GM13977 (cell line): ENCODE measurements at regions not wholly inside any gene's neighbourhood (a gene's known extent, or its start where the extent isn't known, plus 50 kb on each side); places are given as distances from the start of the nearest gene placed in this dataset.

Experiments
- DNase-seq: peaks from one replicate; pipeline ENCODE4 v3.0.0; 2012; ENCODE audit warnings: low spot score
- in situ Hi-C: fragments of 300-500 bp; cut with MboI; formaldehyde crosslinking; loops from one replicate; pipeline ENCODE4 v1.12.0; 2022; ENCODE audit warnings: low sequenced_read_pairs, low pct_unique_long_range_greater_than_20kb, mixed read lengths, inconsistent platforms; ENCODE audit not compliant: unreplicated experiment
- TF ChIP-seq, protein P1 (sequence below): IDR thresholded peaks from 2 replicates; pipeline ENCODE4 v1.5.1; 2012; ENCODE audit warnings: mild to moderate bottlenecking, control low read depth; ENCODE audit not compliant: insufficient read depth; ENCODE audit errors: extremely low read depth, missing control alignments

DNA sequence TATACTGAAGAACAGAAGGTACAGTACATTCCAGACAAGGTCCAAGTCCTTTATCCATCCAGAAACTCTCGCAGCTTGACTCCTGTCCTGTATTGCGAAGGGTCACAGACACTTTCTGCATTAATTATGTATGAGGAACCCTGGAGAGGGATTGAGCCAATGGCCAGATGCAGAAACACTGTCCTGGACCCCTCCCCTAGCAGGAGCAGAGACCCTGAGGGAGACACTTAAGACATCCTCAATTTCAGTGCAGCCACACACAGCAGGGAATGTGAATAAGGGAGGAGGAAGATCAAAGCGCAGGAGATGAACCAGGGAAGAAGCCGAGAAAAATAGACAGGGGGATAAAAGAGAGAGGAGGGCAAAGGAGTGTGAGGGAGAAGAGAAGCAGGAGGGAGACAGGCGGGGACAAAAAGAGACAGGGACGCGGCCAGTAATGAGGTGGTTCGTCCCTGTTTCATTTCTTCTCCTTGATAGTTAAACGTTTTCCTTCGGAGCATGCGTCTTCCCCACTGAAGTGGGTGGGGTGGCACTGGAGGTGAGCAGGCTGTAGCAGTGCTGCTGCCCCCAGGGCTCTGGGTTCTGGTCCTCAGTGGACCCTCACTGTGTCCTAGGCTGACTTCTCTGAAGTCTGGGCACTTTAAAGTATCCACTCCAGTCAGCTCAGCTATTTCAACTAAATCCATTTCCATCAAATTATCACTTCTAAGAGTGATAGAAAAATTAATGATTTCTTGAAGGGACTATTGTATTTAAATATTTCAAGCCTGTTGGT is 356.4 kb upstream of the NOCT start:
- no peak for DNase-seq
- in situ Hi-C loops: no loop called here
- TF ChIP-seq, protein P1, sequence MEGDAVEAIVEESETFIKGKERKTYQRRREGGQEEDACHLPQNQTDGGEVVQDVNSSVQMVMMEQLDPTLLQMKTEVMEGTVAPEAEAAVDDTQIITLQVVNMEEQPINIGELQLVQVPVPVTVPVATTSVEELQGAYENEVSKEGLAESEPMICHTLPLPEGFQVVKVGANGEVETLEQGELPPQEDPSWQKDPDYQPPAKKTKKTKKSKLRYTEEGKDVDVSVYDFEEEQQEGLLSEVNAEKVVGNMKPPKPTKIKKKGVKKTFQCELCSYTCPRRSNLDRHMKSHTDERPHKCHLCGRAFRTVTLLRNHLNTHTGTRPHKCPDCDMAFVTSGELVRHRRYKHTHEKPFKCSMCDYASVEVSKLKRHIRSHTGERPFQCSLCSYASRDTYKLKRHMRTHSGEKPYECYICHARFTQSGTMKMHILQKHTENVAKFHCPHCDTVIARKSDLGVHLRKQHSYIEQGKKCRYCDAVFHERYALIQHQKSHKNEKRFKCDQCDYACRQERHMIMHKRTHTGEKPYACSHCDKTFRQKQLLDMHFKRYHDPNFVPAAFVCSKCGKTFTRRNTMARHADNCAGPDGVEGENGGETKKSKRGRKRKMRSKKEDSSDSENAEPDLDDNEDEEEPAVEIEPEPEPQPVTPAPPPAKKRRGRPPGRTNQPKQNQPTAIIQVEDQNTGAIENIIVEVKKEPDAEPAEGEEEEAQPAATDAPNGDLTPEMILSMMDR: no peak

DNA sequence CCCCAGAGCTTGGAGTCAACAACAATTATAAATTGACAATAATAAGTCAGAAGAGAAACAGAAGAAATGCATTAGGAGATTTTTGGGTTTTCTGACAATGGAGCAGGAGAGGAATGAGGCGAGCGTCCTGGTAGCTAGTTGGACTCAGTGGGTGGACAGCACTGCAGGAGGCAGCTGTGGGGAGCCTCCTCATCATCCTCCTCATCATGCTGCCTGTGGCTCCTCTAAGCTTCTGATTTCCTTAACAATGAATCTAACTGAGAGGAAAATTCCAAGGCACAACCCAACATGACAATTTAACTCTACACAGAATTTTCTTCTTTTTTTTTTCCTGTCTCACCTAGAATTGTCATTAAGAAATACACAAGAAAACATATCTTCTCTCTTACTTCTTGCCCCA is 357.1 kb upstream of the NOCT start:
- no peak for DNase-seq
- in situ Hi-C loops: no loop called here
- TF ChIP-seq, protein P1: no peak

DNA sequence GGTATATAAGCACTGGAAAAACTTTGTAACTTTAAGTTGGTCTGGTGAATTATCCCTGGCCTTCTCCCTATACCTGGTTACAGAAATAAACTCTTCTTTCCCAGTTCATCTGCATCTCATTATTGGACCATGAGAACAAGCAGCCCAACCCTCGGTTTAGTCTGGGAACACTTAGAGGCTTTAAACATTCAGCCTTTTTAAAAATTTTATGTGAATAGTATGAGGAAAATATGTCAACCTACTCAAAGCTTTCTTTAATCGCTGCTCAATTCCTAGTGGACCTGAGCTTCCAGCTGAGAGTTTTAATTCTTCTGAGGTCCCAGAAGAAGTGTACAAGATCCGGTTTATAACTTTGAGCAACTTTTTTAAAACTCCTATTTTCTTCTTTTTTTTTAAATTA is 358.6 kb upstream of the NOCT start:
- in situ Hi-C loops: no loop called here
- TF ChIP-seq, protein P1: no peak
- no peak for DNase-seq

DNA sequence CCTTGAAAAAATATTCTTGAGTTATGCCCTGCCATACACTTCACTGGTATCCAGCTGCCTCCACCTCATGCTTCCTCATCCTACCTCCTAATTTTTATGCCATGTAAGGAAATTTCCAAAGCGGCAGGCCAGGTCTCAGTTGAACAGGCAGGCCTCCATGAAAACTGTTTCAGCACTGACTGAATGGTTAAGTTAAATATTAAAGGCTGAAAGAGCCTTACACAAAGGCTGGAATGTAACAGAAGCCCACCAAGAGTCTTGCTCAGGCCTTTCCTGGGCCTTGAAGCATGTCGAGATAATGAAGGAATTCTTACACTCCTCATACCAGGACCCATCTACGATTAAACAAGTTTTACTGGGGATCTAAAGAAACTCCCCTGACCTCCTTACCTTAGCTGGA is 359.6 kb upstream of the NOCT start:
- DNase-seq: no peak
- TF ChIP-seq, protein P1: no peak
- in situ Hi-C loops: no loop called here

DNA sequence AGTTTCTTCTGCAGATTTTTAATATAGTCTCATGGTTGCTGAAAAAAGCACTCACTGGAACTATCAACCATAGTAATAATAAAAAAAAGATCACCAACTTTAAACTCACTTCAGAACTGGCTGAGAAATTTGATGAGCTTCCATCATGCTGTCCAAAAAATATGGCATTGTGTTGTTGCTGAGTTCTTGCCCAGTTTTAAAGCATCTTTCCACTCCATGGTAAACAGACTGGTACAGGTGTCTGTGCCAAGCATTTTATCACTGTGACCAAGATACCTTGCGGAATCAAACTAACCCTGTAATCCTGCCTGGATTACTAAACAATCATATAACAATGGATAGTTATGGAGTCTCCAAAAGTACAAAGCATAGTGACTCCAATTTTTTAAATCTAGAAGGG is 360.3 kb upstream of the NOCT start:
- DNase-seq: no peak
- in situ Hi-C loops: no loop called here
- TF ChIP-seq, protein P1: no peak

DNA sequence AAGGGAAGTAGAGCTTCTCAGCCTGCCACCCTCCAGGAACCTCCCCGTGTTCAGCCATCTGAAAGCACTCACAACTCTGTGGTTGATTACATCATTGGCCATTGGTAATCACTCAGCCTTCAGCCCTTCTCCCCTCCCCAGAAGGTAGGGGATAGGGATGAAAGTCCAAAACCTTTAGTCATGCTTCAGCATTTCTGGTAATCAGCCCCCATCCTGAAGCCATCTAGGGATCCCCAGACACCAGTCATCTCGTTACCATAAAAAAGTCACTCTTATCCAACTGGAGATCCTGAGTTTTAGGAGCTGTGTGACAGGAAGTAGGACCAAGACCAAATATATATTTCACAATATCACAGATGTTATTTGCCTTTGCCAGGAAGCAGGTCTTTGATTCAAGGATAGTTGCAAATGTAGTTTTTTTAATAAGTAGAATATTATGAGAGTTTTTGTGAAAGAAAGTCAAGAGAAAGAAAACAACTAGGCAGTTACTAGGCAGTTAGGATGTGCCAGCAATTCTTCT is 364.6 kb upstream of the NOCT start:
- in situ Hi-C loops: no loop called here
- no peak for DNase-seq
- TF ChIP-seq, protein P1: no peak
